ENCODE measurements at regions not wholly inside any gene's neighbourhood (a gene's known extent, or its start where the extent isn't known, plus 50 kb on each side); places are given as distances from the start of the nearest gene placed in this dataset.

- H3K4me2 ChIP-seq = no peak overlapping the region
- ChIA-PET CTCF (no interaction called here), POLR2A (no interaction called here)
- no peaks in the 10 kb centered on the region for H3K79me2 ChIP-seq (ENCODE audit: insufficient read depth)
- H2AFZ ChIP-seq (ENCODE audit: low read depth) = no peak overlapping the region
- H3K9ac ChIP-seq = no peak overlapping the region
- H3K4me3 ChIP-seq (ENCODE audit: low read depth in 2 of 2, low read length in 1 of 2) = no peak overlapping the region
- H4K20me1 ChIP-seq (ENCODE audit: insufficient read depth) = no peaks in the 10 kb centered on the region
- no peaks in the 10 kb centered on the region for H3K9me2 ChIP-seq
- no peak for DNase-seq
- WGBS (ENCODE audit: low lambda C conversion rate) = 69% methylated on average over 5 of the region's 5 CpGs
- no peak for TF ChIP-seq GATA2 (CRISPR knock-in tag; IDR thresholded peaks at IDR 0.05)
- TF ChIP-seq RAD21 (IDR thresholded peaks at IDR 0.05; ENCODE audit: low read length) = no peak
- no peak for TF ChIP-seq ELF1 (IDR thresholded peaks at IDR 0.05)
- no peak for TF ChIP-seq MAX (IDR thresholded peaks at IDR 0.05; ENCODE audit: low read depth)
- no peak for TF ChIP-seq FOSL2 (IDR thresholded peaks at IDR 0.05; ENCODE audit: borderline replicate concordance, low read depth)
- no peak for TF ChIP-seq NRF1 (IDR thresholded peaks at IDR 0.05; ENCODE audit: low read depth, low read length)
- TF ChIP-seq EZH2phosphoT487 (IDR thresholded peaks at IDR 0.05; ENCODE audit: borderline replicate concordance, low read depth) = no peak
- TF ChIP-seq GABPA (IDR thresholded peaks at IDR 0.05; ENCODE audit: low read depth) = no peak
- no peak for TF ChIP-seq SIN3A (IDR thresholded peaks at IDR 0.05; ENCODE audit: borderline replicate concordance, low read depth, low read length)
- H3K27ac ChIP-seq (ENCODE audit: low read depth in 2 of 2, low read length in 1 of 2) = no peak overlapping the region
- no peaks in the 10 kb centered on the region for H3K36me3 ChIP-seq (replicated peaks in 1 of 2; ENCODE audit: control insufficient read depth in 1 of 2, insufficient read depth in 2 of 2, low read length in 1 of 2)
- H3K4me1 ChIP-seq (ENCODE audit: control insufficient read depth in 1 of 2, insufficient read depth in 2 of 2, low read depth in 1 of 2, low read length in 1 of 2) = no peaks in the 10 kb centered on the region; a peak in 1 of 4 replicates
- no peaks in the 10 kb centered on the region for H3K9me3 ChIP-seq
- no peaks in the 10 kb centered on the region for H3F3A ChIP-seq (replicated peaks; ENCODE audit: insufficient read depth)
- no peaks in the 10 kb centered on the region for H3K27me3 ChIP-seq (ENCODE audit: insufficient read depth)
Observed at GRCh38 chr6:106892186-106892585, 82.3 kb downstream of the CD24 start.

DNA sequence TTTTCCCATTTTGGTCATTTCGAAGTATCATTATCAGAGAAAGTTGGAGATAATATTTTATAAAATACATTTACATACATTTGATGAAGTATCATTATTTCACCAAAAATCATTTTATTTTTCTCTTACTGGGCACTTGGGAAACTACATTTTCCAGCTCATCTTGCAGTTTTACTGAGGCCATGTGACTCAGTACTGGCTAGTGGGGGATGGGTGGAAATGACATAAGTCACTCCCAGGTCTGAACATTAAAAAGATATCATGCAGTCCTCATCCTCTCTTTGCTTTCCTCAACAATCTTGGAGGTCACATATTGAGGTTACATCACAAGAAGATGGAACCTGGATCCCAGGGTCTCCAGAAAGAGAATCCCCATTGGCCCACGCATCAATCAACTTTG is 84.1 kb downstream of the CD24 start:
- Histone ChIP-seq H2AFZ (ENCODE audit: low read depth) (no peak overlapping the region), H3K9me3 (no peaks in the 10 kb centered on the region), H3K79me2 (ENCODE audit: insufficient read depth) (no peaks in the 10 kb centered on the region), H3F3A (replicated peaks; ENCODE audit: insufficient read depth) (no peaks in the 10 kb centered on the region), H4K20me1 (ENCODE audit: insufficient read depth) (no peaks in the 10 kb centered on the region), H3K9me2 (no peaks in the 10 kb centered on the region), H3K4me2 (no peak overlapping the region), H3K9ac (no peak overlapping the region), H3K27me3 (ENCODE audit: insufficient read depth) (no peaks in the 10 kb centered on the region; the same call in 1 of the 2 replicates), H3K4me1 (ENCODE audit: control insufficient read depth in 1 of 2, insufficient read depth in 2 of 2, low read depth in 1 of 2, low read length in 1 of 2) (peaks cover 0 to 3% of the 10 kb centered on the region in 2 experiments; a peak in 2 of 4 replicates), H3K4me3 (ENCODE audit: low read depth in 2 of 2, low read length in 1 of 2) (no peak overlapping the region), H3K27ac (ENCODE audit: low read depth in 2 of 2, low read length in 1 of 2) (no peak overlapping the region), H3K36me3 (replicated peaks in 1 of 2; ENCODE audit: control insufficient read depth in 1 of 2, insufficient read depth in 2 of 2, low read length in 1 of 2) (no peaks in the 10 kb centered on the region)
- ChIA-PET CTCF (no interaction called here), POLR2A (no interaction called here)
- TF ChIP-seq TEAD4 (IDR thresholded peaks at IDR 0.05; ENCODE audit: borderline replicate concordance, insufficient read depth) = no peak
- no peak for TF ChIP-seq SMC3 (IDR thresholded peaks at IDR 0.05; ENCODE audit: low read depth, low read length)
- TF ChIP-seq, protein P1, sequence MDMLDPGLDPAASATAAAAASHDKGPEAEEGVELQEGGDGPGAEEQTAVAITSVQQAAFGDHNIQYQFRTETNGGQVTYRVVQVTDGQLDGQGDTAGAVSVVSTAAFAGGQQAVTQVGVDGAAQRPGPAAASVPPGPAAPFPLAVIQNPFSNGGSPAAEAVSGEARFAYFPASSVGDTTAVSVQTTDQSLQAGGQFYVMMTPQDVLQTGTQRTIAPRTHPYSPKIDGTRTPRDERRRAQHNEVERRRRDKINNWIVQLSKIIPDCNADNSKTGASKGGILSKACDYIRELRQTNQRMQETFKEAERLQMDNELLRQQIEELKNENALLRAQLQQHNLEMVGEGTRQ (IDR thresholded peaks at IDR 0.05; ENCODE audit: borderline replicate concordance, low read depth, low read length) = no peak
- TF ChIP-seq CHD2 (IDR thresholded peaks at IDR 0.05; ENCODE audit: low read length, partially characterized antibody) = no peak
- no peak for TF ChIP-seq TCF12 (IDR thresholded peaks at IDR 0.05)
- TF ChIP-seq NRF1 (IDR thresholded peaks at IDR 0.05; ENCODE audit: low read depth, low read length) = no peak
- no peak for TF ChIP-seq USF1 (IDR thresholded peaks at IDR 0.05; ENCODE audit: borderline replicate concordance, low read depth)
- no peak for TF ChIP-seq MXI1 (IDR thresholded peaks at IDR 0.05; ENCODE audit: low read depth, low read length)
- no peak for TF ChIP-seq FOXM1 (IDR thresholded peaks at IDR 0.05; ENCODE audit: low read depth)
- TF ChIP-seq, protein P2, sequence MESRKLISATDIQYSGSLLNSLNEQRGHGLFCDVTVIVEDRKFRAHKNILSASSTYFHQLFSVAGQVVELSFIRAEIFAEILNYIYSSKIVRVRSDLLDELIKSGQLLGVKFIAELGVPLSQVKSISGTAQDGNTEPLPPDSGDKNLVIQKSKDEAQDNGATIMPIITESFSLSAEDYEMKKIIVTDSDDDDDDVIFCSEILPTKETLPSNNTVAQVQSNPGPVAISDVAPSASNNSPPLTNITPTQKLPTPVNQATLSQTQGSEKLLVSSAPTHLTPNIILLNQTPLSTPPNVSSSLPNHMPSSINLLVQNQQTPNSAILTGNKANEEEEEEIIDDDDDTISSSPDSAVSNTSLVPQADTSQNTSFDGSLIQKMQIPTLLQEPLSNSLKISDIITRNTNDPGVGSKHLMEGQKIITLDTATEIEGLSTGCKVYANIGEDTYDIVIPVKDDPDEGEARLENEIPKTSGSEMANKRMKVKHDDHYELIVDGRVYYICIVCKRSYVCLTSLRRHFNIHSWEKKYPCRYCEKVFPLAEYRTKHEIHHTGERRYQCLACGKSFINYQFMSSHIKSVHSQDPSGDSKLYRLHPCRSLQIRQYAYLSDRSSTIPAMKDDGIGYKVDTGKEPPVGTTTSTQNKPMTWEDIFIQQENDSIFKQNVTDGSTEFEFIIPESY (IDR thresholded peaks at IDR 0.05; ENCODE audit: borderline replicate concordance, low read depth) = no peak
- no peak for TF ChIP-seq EZH2phosphoT487 (IDR thresholded peaks at IDR 0.05; ENCODE audit: borderline replicate concordance, low read depth)
- 66% methylated on average over 2 of the region's 2 CpGs for WGBS (ENCODE audit: low lambda C conversion rate)
- no peak for DNase-seq
